Esophagus (tissue), 2 donors: ENCODE measurements at regions not wholly inside any gene's neighbourhood (a gene's known extent, or its start where the extent isn't known, plus 50 kb on each side); places are given as distances from the start of the nearest gene placed in this dataset.
"Not testable (repeated sequence)": the region's sequence is repeated elsewhere in the genome, so short reads cannot be mapped to it uniquely, and the experiment has no call there.

ENCODE experiments used
- H3K27ac ChIP-seq, 2 donors: one replicate each; pipeline ENCODE4 v1.5.1; 2013; ENCODE audit warnings: low read depth in 2 of 2, mild to moderate bottlenecking in 2 of 2, inconsistent platforms in 1 of 2, low read length in 1 of 2, moderate library complexity in 1 of 2
- H3K27me3 ChIP-seq, 2 donors: one replicate each; pipeline ENCODE4 v1.6.1; 2013; ENCODE audit warnings: low read length in 2 of 2, control low read depth in 1 of 2, mild to moderate bottlenecking in 1 of 2; ENCODE audit not compliant: insufficient read depth in 2 of 2, control insufficient read depth in 1 of 2
- H3K36me3 ChIP-seq, 2 donors: one replicate each; pipeline ENCODE4 v1.6.1; 2013; ENCODE audit warnings: low read length in 1 of 2; ENCODE audit not compliant: control insufficient read depth in 2 of 2, insufficient read depth in 2 of 2
- H3K4me1 ChIP-seq, 2 donors: one replicate each; pipeline ENCODE4 v1.6.1; 2013; ENCODE audit warnings: low read length in 1 of 2; ENCODE audit not compliant: control insufficient read depth in 2 of 2, insufficient read depth in 2 of 2
- H3K4me3 ChIP-seq, 2 donors: one replicate each; pipeline ENCODE4 v1.5.1; 2013; ENCODE audit warnings: low read length in 2 of 2, mild to moderate bottlenecking in 2 of 2, low read depth in 1 of 2, moderate library complexity in 1 of 2
- H3K9me3 ChIP-seq, 2 donors: one replicate each; pipeline ENCODE4 v1.6.1; 2013; ENCODE audit warnings: mild to moderate bottlenecking in 2 of 2, low read depth in 1 of 2, low read length in 1 of 2, moderate library complexity in 1 of 2; ENCODE audit not compliant: control insufficient read depth in 2 of 2, insufficient read depth in 1 of 2
- WGBS, 2 donors: extraction: QIAGEN DNeasy Blood & Tissue Kit; methylation state at CpG; one replicate each; pipeline ENCODE4 v1.1.7; 2013; 5-methylcytosine and 5-hydroxymethylcytosine counted together
- donor health status: healthy with polysubstance abuse.
- donor health status: Bipolar disorder and iron deficiency.

DNA sequence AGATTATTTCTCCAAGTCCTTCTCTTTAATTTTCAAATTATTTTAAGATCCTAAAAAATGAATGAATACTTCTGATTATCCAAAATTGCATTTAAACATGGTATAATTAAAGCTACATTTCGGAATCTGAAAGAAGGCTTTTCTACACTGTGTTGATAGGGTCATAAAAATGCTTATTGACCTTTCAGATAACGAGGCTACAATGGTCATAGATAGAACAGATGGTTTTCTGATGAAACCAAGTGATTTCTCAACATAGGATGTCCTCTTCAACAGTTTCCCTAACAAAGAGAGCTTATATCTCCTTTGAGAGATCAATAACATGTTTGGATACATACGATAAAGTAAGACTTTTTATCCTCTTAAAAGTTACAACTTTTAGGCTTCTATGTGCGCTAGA lies 201.1 kb downstream of the PTH2R start:
- no peak overlapping the region for H3K27ac ChIP-seq
- no peaks in the 10 kb centered on the region for H3K27me3 ChIP-seq
- no peak overlapping the region for H3K4me3 ChIP-seq
- WGBS, 2 donors, result 70 to 76% methylated on average over 4 of the region's 4 CpGs
- no peaks in the 10 kb centered on the region for H3K9me3 ChIP-seq
- no peaks in the 10 kb centered on the region for H3K4me1 ChIP-seq
- no peaks in the 10 kb centered on the region for H3K36me3 ChIP-seq

DNA sequence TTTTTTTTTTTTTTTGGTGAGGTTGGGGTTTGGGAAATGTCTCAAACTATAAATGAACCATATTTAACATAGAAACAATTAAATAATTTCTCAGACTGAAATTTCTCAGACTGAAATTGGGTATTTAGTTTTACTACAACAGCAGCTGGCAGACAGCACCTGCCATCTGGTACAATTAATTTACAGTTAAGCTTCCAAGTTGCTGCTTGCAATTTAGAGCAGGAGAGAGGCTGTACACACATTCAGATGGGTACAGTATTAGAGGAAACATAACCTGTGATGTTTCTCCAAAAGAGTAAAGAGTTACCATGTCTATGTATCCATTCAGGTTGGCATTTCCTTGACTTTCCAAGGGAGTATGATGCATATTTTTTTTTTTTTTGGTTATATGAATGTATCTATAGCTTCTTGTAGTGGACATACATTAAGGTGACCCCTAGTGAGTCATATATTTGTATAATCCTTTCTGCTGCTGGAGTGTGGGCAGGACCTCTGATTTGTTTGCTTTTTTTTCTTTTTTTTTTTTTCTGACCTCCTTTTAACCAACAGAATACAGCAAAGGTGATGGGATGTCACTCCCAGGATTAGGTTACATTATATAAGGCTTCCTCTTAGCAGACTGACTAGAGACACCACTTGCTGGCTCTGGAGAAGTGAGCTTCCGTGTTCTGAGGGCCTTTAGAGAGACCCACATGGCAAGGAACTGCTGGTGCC lies 201.7 kb downstream of the PTH2R start:
- H3K36me3 ChIP-seq, result no peaks in the 10 kb centered on the region
- H3K4me3 ChIP-seq, result no peak overlapping the region
- no peaks in the 10 kb centered on the region for H3K9me3 ChIP-seq
- no peaks in the 10 kb centered on the region for H3K4me1 ChIP-seq
- H3K27me3 ChIP-seq, result no peaks in the 10 kb centered on the region
- H3K27ac ChIP-seq, result no peak overlapping the region
- 42 to 60% methylated on average over 1 of the region's 1 CpG for WGBS, 2 donors

GRCh38 chr2:208609166-208609804 lies 202.7 kb downstream of the PTH2R start:
- Histone ChIP-seq H3K27me3 (no peaks in the 10 kb centered on the region), H3K9me3 (no peaks in the 10 kb centered on the region), H3K27ac (no peak overlapping the region), H3K4me1 (no peaks in the 10 kb centered on the region), H3K36me3 (no peaks in the 10 kb centered on the region), H3K4me3 (no peak overlapping the region)
- 72 to 77% methylated on average over 2 of the region's 2 CpGs for WGBS, 2 donors

DNA sequence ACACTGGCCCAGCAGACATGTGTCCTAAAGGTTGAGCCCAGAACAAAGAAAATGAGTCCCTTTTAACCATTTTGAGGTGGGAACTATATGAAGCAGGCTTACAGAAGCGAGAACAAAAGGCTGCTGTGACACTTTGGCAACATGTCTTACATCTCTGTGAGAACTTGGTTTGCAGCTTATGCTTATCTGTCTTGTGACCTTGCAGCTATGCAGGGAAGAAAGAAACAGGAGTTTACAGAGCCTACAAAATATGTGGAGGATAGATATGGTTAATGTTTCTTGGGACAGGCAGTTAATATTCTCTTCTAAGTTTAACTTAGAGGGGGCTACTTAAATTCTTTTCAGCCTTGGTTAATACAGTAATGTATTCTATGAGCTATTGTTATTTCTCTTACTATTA lies 209.1 kb downstream of the PTH2R start:
- 47 to 65% methylated on average over 1 of the region's 1 CpG for WGBS, 2 donors
- not testable (repeated sequence) for H3K4me1 ChIP-seq, H3K27me3 ChIP-seq, H3K9me3 ChIP-seq, H3K4me3 ChIP-seq, H3K27ac ChIP-seq, H3K36me3 ChIP-seq

DNA sequence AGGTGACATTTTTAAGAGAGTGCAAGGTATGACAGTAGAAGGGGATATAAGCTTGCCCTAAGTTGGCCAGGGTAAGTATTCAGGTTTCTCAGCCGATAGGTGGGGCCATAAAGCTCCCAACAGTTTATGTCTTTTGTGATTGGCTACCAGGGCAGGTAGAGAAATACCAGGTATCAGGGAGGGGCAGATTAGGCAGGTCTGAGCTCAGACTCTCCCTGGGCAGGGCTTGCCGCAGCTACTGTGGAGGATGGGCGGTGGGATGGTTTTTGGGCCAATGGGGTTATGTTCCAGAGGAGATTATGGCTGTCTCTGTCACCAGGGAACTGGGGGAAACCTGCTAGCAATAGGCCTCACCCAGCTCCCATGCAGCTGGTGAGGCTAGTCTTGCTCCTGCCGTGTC lies 211.6 kb downstream of the PTH2R start:
- Histone ChIP-seq H3K27ac (no peak overlapping the region), H3K36me3 (no peaks in the 10 kb centered on the region), H3K4me1 (peaks cover 0 to 2% of the 10 kb centered on the region in 2 donors), H3K4me3 (no peak overlapping the region), H3K9me3 (no peaks in the 10 kb centered on the region), H3K27me3 (no peaks in the 10 kb centered on the region)
- WGBS, 2 donors, result 86 to 90% methylated on average over 4 of the region's 4 CpGs

DNA sequence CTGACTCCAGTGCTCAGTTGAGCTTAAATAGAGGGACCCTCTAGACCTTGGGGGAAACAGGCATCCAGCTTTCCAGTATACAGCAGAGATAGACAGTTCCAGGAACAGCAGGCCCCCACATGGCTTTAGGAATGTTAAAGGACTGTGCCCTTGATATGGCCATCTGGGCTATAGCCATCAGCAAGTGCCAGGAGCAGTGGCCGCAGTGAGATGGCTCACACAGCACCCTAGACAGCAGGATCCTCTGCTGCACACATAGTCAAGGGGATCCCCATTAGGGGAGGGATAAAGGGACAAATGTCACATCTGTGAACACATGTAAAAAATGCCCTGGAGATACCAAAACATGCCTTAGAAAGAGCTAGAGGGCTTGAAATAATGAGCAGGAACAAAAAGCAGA lies 213.4 kb downstream of the PTH2R start:
- Histone ChIP-seq H3K27me3 (no peaks in the 10 kb centered on the region), H3K36me3 (no peaks in the 10 kb centered on the region), H3K4me3 (no peak overlapping the region), H3K4me1 (peaks cover 0 to 2% of the 10 kb centered on the region in 2 donors), H3K9me3 (no peaks in the 10 kb centered on the region), H3K27ac (no peak overlapping the region)
- WGBS, 2 donors, result 88 to 91% methylated on average over 1 of the region's 1 CpG

- H3K27me3 ChIP-seq, result no peaks in the 10 kb centered on the region
- 38 to 41% methylated on average over 1 of the region's 1 CpG for WGBS, 2 donors
- H3K4me3 ChIP-seq, result no peak overlapping the region
- no peaks in the 10 kb centered on the region for H3K36me3 ChIP-seq
- H3K27ac ChIP-seq, result no peak overlapping the region
- H3K4me1 ChIP-seq, result peaks cover 0 to 2% of the 10 kb centered on the region in 2 donors
- no peaks in the 10 kb centered on the region for H3K9me3 ChIP-seq
These were observed 213.9 kb downstream of the PTH2R start for GRCh38 chr2:208620487-208620978.

- H3K9me3 ChIP-seq, result no peaks in the 10 kb centered on the region
- H3K27me3 ChIP-seq, result no peaks in the 10 kb centered on the region
- H3K4me1 ChIP-seq, result no peaks in the 10 kb centered on the region
- no peaks in the 10 kb centered on the region for H3K36me3 ChIP-seq
- no peak overlapping the region for H3K27ac ChIP-seq
- 63 to 87% methylated on average over 2 of the region's 2 CpGs for WGBS, 2 donors
- no peak overlapping the region for H3K4me3 ChIP-seq
These were observed 220.7 kb downstream of the PTH2R start for GRCh38 chr2:208627110-208627884.

GRCh38 chr2:208627916-208628315 lies 221.3 kb downstream of the PTH2R start:
- H3K36me3 ChIP-seq, result no peaks in the 10 kb centered on the region
- no peaks in the 10 kb centered on the region for H3K27me3 ChIP-seq
- WGBS, 2 donors, result 33 to 38% methylated on average over 2 of the region's 2 CpGs
- H3K4me3 ChIP-seq, result no peak overlapping the region
- H3K9me3 ChIP-seq, result no peaks in the 10 kb centered on the region
- no peaks in the 10 kb centered on the region for H3K4me1 ChIP-seq
- no peak overlapping the region for H3K27ac ChIP-seq
